HL-60 (cell line): ENCODE measurements at regions not wholly inside any gene's neighbourhood (a gene's known extent, or its start where the extent isn't known, plus 50 kb on each side); places are given as distances from the start of the nearest gene placed in this dataset.

Source experiments
- CTCF ChIP-seq: IDR thresholded peaks from one replicate; pipeline ENCODE4 v1.5.1; 2011; ENCODE audit warnings: low read length, control low read depth, inconsistent platforms; ENCODE audit not compliant: insufficient read depth
- GABPA ChIP-seq: IDR thresholded peaks from 2 replicates; pipeline ENCODE4 v1.6.1; 2012; ENCODE audit warnings: low read depth
- POLR2AphosphoS5 ChIP-seq: IDR thresholded peaks from 2 replicates; pipeline ENCODE4 v1.6.1; 2012; ENCODE audit warnings: low read depth
- REST ChIP-seq: IDR thresholded peaks from 2 replicates; pipeline ENCODE4 v1.6.1; 2012; ENCODE audit warnings: low read depth; ENCODE audit not compliant: insufficient replicate concordance
- SPI1 ChIP-seq: IDR thresholded peaks from 2 replicates; pipeline ENCODE4 v1.6.1; 2012; ENCODE audit warnings: low read depth, mild to moderate bottlenecking, borderline replicate concordance

GRCh38 chr1:115159958-115160357 lies 70.7 kb upstream of the TSPAN2 start:
- no peak for TF ChIP-seq CTCF
- no peak for TF ChIP-seq REST
- no peak for TF ChIP-seq GABPA
- no peak for TF ChIP-seq POLR2AphosphoS5
- TF ChIP-seq SPI1 = no peak
